Fibroblast of pulmonary artery (primary cell): ENCODE measurements at regions not wholly inside any gene's neighbourhood (a gene's known extent, or its start where the extent isn't known, plus 50 kb on each side); places are given as distances from the start of the nearest gene placed in this dataset.
"Not testable (repeated sequence)": the region's sequence is repeated elsewhere in the genome, so short reads cannot be mapped to it uniquely, and the experiment has no call there.

Experiments used
- DNase-seq: peaks from one replicate; pipeline ENCODE4 v3.0.0-alpha.2; 2010; ENCODE audit warnings: low read depth
- H3K4me3 ChIP-seq: replicated peaks from 2 replicates; pipeline ENCODE4 v1.5.1; 2011; ENCODE audit warnings: low read depth, mild to moderate bottlenecking, control low read depth, low read length, moderate library complexity
- TF ChIP-seq, protein P1 (sequence below): IDR thresholded peaks from 2 replicates; pipeline ENCODE4 v1.5.1; 2011; ENCODE audit warnings: mild to moderate bottlenecking, control low read depth, low read length, inconsistent platforms; ENCODE audit errors: missing control alignments

DNA sequence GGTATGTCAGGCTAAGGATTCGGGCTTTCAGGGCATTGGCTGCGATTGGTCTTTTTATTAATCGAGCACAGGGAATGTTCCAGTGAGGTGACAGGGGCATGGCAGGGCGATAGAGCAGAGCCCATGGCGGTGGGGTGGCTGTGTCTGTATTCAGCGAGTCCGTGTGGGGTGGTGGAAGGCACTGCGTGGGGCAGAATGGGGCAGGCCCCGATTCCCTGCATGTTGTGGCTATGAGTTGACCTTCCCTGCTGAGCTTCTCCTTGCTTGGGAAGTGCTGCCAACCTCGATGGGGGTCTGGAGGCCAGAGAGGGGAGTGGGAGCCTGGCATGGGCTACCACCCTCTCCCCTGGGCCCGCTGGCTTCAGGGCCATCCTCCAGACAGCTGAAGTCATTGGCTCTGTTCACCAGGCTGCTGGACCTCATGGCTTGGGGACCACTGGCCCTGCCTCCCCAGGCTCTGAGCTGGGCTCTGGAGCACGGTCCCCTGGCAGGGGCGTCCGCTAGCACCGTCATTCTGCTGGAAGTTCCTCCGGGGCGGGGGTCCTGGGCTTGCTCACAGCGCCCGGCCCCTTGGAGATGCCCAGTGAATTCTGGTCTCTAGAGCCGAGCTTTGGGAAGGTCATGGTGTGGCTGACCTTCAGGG is 92.1 kb downstream of the NPIPB11 start:
- DNase-seq, result no peak
- H3K4me3 ChIP-seq, result no peak overlapping the region
- TF ChIP-seq, protein P1, sequence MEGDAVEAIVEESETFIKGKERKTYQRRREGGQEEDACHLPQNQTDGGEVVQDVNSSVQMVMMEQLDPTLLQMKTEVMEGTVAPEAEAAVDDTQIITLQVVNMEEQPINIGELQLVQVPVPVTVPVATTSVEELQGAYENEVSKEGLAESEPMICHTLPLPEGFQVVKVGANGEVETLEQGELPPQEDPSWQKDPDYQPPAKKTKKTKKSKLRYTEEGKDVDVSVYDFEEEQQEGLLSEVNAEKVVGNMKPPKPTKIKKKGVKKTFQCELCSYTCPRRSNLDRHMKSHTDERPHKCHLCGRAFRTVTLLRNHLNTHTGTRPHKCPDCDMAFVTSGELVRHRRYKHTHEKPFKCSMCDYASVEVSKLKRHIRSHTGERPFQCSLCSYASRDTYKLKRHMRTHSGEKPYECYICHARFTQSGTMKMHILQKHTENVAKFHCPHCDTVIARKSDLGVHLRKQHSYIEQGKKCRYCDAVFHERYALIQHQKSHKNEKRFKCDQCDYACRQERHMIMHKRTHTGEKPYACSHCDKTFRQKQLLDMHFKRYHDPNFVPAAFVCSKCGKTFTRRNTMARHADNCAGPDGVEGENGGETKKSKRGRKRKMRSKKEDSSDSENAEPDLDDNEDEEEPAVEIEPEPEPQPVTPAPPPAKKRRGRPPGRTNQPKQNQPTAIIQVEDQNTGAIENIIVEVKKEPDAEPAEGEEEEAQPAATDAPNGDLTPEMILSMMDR, result no peak

DNA sequence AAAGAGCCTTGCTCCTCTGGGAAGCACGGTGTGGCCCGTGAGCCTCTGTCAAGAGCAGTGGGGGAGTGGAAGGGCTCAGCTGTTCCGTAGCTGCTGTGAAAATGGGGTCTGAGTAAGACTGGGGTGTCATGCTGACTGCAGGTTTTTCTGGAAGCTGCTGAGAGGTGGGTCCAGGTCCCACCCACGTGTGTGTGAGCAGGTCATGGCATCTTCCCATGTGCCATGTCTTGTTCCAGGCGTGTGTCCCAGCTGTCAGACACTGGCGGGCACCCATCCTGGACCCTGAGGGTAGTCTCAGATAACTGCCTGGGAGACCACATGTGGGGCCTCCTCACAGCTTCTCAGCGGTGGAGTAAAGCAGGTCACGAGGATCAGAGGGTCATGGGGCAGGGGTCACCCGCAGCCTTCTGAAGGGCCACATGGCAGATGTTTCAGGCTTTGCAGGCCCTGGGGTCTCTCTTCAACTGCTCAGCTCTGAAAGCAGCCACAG is 92.9 kb downstream of the NPIPB11 start:
- DNase-seq, result no peak
- TF ChIP-seq, protein P1, result no peak
- no peak overlapping the region for H3K4me3 ChIP-seq

DNA sequence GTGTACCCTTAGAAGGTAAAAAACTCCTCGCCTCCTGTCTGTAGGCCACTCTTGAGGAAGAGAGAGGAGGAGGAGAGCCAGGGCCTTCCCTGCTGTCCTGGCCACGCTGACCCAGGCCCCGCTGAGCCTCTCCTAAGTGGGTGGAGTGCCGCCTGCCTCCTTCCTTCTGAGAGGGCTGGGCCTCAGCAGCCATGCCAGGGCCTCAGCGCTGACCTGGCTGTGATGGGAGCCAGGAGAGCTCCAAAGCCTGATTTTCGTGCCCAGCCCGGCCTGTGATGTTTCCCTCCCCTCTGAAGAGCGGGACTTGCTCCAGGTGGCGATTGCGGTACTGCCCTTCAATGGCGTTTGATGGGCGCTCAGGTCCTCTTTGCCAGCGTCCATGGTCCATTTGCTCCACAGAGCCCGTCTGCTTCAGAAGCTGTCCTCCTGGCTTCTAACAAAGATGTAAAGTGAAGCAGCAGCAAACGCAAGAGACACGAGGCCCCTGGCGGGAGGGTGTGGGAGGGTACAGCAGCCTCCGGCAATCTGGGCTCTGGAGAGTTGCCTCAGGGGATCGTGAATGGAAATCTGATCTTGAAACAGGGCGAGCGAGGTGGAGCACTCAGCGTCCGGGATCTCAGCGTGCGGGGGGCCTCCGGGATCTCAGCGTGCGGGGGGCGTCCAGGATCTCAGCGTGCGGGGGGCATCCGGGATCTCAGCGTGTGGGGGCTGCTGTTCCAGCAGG is 93.5 kb downstream of the NPIPB11 start:
- no peak overlapping the region for H3K4me3 ChIP-seq
- DNase-seq, result no peak
- TF ChIP-seq, protein P1, result no peak

DNA sequence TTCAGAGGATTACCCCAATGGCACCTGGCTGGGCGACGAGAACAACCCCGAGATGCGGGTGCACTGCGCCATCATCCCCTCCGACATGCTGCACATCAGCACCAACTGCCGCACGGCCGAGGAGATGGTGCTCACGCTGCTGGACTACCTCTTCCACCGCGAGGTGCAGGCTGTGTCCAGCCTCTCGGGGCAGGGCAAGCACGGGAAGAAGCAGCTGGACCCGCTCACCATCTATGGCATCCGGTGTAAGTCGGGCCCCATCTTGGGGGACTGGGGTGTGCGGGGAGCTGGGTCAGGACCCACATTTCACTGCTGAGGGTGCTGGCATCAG is 94.2 kb downstream of the NPIPB11 start:
- H3K4me3 ChIP-seq, DNase-seq: not testable (repeated sequence)

DNA sequence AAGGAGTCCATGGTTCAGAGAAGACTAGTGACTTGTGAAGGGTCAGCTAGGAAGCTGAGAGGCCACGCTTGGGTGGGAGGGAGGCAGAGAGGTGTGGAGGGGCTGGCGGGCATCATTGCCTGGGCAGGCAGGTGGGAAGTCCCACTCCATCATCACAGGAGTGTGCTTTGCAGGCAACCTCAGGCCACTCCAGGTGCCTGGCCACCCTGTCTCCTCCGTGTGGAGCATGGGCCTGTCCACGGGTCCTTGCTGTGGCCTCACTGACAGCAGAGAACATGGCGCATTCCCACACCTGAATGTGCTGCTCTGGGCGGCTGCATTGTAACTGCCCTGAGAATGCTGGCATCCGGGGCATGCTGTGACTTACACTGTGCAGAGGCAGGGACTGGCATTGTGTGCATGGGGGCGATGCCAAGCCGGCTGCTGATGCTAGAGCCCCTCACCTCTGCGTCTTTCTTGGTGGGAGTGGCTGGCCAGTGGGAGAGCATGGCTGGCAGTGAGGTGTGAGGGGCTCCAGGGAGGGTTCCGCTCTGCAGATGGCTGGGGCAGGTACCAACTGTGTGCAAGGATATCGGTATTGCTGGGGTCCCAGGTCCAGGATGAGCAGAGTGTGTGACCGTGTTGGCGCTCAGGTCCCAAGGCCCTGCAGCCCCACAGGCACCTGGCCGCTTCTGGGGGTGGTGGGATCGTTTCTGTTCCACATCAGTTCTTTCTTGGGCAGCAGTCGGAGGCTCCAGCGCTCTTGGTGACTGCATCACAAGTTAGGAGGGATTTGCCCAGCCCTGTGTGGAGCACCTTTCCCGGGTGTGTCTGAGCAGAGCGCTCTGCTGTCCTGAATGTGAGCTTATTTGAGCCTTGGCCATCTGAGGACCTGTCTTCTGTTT is 94.8 kb downstream of the NPIPB11 start:
- DNase-seq, result no peak
- H3K4me3 ChIP-seq, result no peak overlapping the region
- TF ChIP-seq, protein P1, result no peak

DNA sequence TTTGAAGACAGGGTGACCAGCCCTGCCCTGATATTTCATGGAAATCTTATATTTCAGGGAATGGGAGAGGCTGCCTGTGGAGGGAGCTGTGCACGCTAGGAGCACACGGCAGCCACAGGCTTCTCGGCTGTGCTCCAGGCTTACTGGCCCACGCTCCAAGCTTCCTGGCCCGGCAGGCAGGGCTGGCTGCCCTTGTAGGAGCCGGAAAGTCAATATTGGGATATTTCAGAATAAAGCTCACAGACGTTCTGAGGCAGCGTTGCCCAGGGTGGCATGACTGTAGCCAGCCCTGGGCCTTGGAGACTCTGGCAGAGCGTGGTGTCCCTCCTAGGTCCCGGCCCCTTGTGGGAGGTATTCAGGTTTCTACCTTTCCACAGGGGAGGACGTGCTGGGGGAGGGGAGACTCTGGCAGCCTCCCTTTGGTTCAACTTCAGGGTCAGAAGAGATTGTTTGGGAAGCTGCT is 95.6 kb downstream of the NPIPB11 start:
- H3K4me3 ChIP-seq, result no peak overlapping the region
- DNase-seq, result no peak
- TF ChIP-seq, protein P1, result no peak

DNA sequence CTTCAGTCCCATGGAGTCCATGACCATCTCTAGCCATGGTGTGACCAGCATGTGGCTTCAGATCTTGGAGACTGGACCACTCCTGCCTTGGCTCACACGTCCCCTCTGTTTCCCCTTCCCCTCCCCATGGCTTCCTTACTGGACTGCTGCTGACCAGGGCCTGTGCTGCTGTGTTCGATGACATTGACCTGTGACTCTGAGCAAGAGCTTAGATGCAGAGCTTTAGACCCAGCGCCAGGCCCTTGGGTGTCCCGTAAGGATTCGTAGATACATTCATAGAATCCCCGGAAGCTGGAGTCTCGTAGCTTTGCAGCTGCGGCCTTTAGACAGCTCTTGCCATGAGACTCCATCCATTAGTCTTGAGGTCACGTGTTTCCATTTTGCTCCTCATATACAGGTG is 96.3 kb downstream of the NPIPB11 start:
- not testable (repeated sequence) for H3K4me3 ChIP-seq, DNase-seq

DNA sequence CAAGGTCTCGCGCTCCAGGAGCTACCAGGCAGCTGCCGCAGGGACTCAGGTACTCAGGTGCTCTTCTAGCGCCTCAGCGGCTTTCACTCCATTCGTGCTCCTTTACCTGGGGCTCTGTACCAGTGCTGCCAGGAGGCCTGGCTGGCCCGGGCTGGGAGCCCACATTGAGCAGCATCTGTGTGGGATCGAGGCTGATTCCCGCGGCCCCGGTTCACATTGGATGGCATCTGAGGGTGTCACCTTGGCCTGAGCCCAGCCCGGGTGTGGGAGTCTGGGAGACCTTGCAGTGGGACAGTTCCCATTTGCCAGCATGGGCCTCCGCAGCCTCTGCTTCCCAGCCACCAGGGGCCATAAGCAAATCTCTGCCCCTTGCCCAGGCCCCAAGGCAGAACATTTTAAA is 96.9 kb downstream of the NPIPB11 start:
- DNase-seq, H3K4me3 ChIP-seq: not testable (repeated sequence)
